ENCODE measurements at regions not wholly inside any gene's neighbourhood (a gene's known extent, or its start where the extent isn't known, plus 50 kb on each side); places are given as distances from the start of the nearest gene placed in this dataset.

- H4K5ac ChIP-seq (ENCODE audit: insufficient read length, low read depth, low read length), result no peak overlapping the region
- no peak for DNase-seq (ENCODE audit: low read depth in 1 of 2, low spot score in 2 of 2)
- no peak overlapping the region for H2AFZ ChIP-seq (ENCODE audit: low read length)
- POLR2A ChIA-PET (ENCODE audit: partially characterized antibody), result no interaction called here
- no peak overlapping the region; a peak in 1 of 8 replicates for H3K4me3 ChIP-seq (ENCODE audit: extremely low read depth in 1 of 4, insufficient read depth in 2 of 4, low read depth in 3 of 4, low read length in 4 of 4)
- no peak overlapping the region for H3K18ac ChIP-seq (ENCODE audit: extremely low read depth, low read length)
- no peak overlapping the region for H3K23ac ChIP-seq (ENCODE audit: insufficient read length)
- WGBS, 2 experiments (ENCODE audit: extremely low coverage in 1 of 2, insufficient coverage in 1 of 2, insufficient read length in 1 of 2, insufficient replicate concordance in 2 of 2, low coverage in 1 of 2, low lambda C conversion rate in 2 of 2, missing lambda C conversion rate in 1 of 2), result 88% methylated on average over 11 of the region's 11 CpGs; no CpG with 5 or more reads in 1 of the 2 experiments
- H3K23me2 ChIP-seq (ENCODE audit: low read depth, low read length), result no peaks in the 10 kb centered on the region; the same call in 1 of the 2 replicates
- H3K9me3 ChIP-seq (ENCODE audit: insufficient read depth in 2 of 2, low read depth in 1 of 2, low read length in 1 of 2), result peaks cover 99 to 100% of the 10 kb centered on the region in 2 experiments
- H4K20me1 ChIP-seq (replicated peaks in 1 of 2; ENCODE audit: control insufficient read depth in 1 of 2, insufficient read depth in 2 of 2, low read length in 2 of 2), result peaks cover 0 to 2% of the 10 kb centered on the region in 2 experiments
- H3K4me2 ChIP-seq (ENCODE audit: insufficient read depth in 1 of 2, low read depth in 2 of 2, low read length in 2 of 2), result no peak overlapping the region
- peaks cover 95 to 100% (median 99%) of the 10 kb centered on the region in 4 experiments for H3K36me3 ChIP-seq (ENCODE audit: control insufficient read depth in 2 of 4, insufficient read depth in 4 of 4, low read length in 3 of 4)
- no peak overlapping the region for H3K14ac ChIP-seq (ENCODE audit: insufficient read length)
- peaks cover 9% of the 10 kb centered on the region; the same call in 1 of the 2 replicates for H3K79me1 ChIP-seq (ENCODE audit: low read depth, low read length)
- no peaks in the 10 kb centered on the region for H3K4me1 ChIP-seq (replicated peaks in 1 of 4; ENCODE audit: control insufficient read depth in 3 of 4, insufficient read depth in 4 of 4, low read length in 3 of 4)
- H3K4ac ChIP-seq (replicated peaks; ENCODE audit: insufficient read length, low read depth, low read length), result no peak overlapping the region
- H2AK5ac ChIP-seq (ENCODE audit: low read depth, low read length), result no peak overlapping the region
- no peak overlapping the region for H2BK15ac ChIP-seq (ENCODE audit: low read length)
- CTCF ChIA-PET (ENCODE audit: partially characterized antibody), result no interaction called here
- H4K8ac ChIP-seq (ENCODE audit: extremely low read depth, insufficient read depth, low read length), result no peak overlapping the region
- H3K9ac ChIP-seq (replicated peaks in 1 of 4; ENCODE audit: extremely low read depth in 1 of 4, low read depth in 3 of 4, low read length in 3 of 4), result no peak overlapping the region; a peak in 1 of 7 replicates
- no peak overlapping the region for H2BK5ac ChIP-seq (ENCODE audit: low read depth, low read length)
- H2BK20ac ChIP-seq (ENCODE audit: low read length), result no peak overlapping the region
- no peak overlapping the region for H2BK120ac ChIP-seq (replicated peaks; ENCODE audit: low read depth, low read length)
- H3K27ac ChIP-seq (ENCODE audit: low read depth, low read length), result no peak overlapping the region
- H4K91ac ChIP-seq (replicated peaks; ENCODE audit: insufficient read length, low read length), result no peak overlapping the region
- peaks cover 0 to 71% of the 10 kb centered on the region in 2 experiments; a peak in 2 of 4 replicates for H3K79me2 ChIP-seq (ENCODE audit: control insufficient read depth in 1 of 2, insufficient read depth in 2 of 2, low read length in 2 of 2)
- H2BK12ac ChIP-seq (ENCODE audit: low read depth, low read length), result no peak overlapping the region
- H3K56ac ChIP-seq (replicated peaks; ENCODE audit: insufficient read length, low read depth, low read length), result no peak overlapping the region
- FAIRE-seq, result no peak
- no peaks in the 10 kb centered on the region for H3K27me3 ChIP-seq (replicated peaks in 1 of 4; ENCODE audit: control insufficient read depth in 3 of 4, extremely low read depth in 1 of 4, insufficient read depth in 3 of 4, low read length in 3 of 4)
- TF ChIP-seq, protein P1, sequence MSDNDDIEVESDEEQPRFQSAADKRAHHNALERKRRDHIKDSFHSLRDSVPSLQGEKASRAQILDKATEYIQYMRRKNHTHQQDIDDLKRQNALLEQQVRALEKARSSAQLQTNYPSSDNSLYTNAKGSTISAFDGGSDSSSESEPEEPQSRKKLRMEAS (IDR thresholded peaks at IDR 0.05), result no peak
- no peak for TF ChIP-seq CHD1 (IDR thresholded peaks at IDR 0.05; ENCODE audit: low read depth, low read length)
- TF ChIP-seq SP2 (IDR thresholded peaks at IDR 0.05; ENCODE audit: low read length), result no peak
- TF ChIP-seq SRF (IDR thresholded peaks at IDR 0.05; ENCODE audit: low read depth, low read length), result no peak
- TF ChIP-seq BCL11A (IDR thresholded peaks at IDR 0.05; ENCODE audit: low read depth in 2 of 2, low read length in 2 of 2), result no peak
- no peak for TF ChIP-seq RFX5 (IDR thresholded peaks at IDR 0.05; ENCODE audit: borderline replicate concordance, low read depth, low read length)
- TF ChIP-seq CEBPB (IDR thresholded peaks at IDR 0.05; ENCODE audit: low read depth, low read length), result no peak
- TF ChIP-seq RXRA (IDR thresholded peaks at IDR 0.05; ENCODE audit: insufficient read depth, low read depth, low read length), result no peak
- TF ChIP-seq USF2 (IDR thresholded peaks at IDR 0.05; ENCODE audit: low read length), result no peak
- no peak for TF ChIP-seq SP4 (IDR thresholded peaks at IDR 0.05; ENCODE audit: low read length)
- no peak for TF ChIP-seq ATF2 (IDR thresholded peaks at IDR 0.05; ENCODE audit: low read length)
- TF ChIP-seq JUND (IDR thresholded peaks at IDR 0.05; ENCODE audit: low read length), result no peak
Measured at GRCh38 chr15:25065876-25066275, 111.1 kb downstream of the SNRPN start.
